Ovary (tissue), 7 donors: ENCODE measurements at regions not wholly inside any gene's neighbourhood (a gene's known extent, or its start where the extent isn't known, plus 50 kb on each side); places are given as distances from the start of the nearest gene placed in this dataset.

Source experiments
- DNase-seq, 5 donors: peaks; one replicate each; pipeline ENCODE4 v3.0.0-alpha.2; 2019 to 2020
- H3K27ac ChIP-seq, 2 donors: fragments of 200-600 bp; one replicate each; pipeline versions ENCODE4 v1.5.1 to v1.8.0; 2019 to 2022
- H3K27me3 ChIP-seq: fragments of 200-600 bp; one replicate; pipeline ENCODE4 v1.8.0; 2022
- H3K36me3 ChIP-seq: fragments of 200-600 bp; sonication (generic); one replicate; pipeline ENCODE4 v1.5.1; 2019
- H3K4me1 ChIP-seq: one replicate; pipeline ENCODE4 v1.8.1; 2013; ENCODE audit warnings: mild to moderate bottlenecking, moderate library complexity; ENCODE audit not compliant: insufficient read depth
- H3K4me3 ChIP-seq: fragments of 200-600 bp; sonication (generic); one replicate; pipeline ENCODE4 v1.5.1; 2017
- H3K9me3 ChIP-seq, 2 donors: fragments of 200-600 bp in 1 of 2; sonication (generic) in 1 of 2; one replicate each; pipeline versions ENCODE4 v1.5.1 to v1.8.1; 2013 to 2019; ENCODE audit warnings: mild to moderate bottlenecking in 1 of 2, moderate library complexity in 1 of 2
- EP300 ChIP-seq: sonication (generic); formaldehyde crosslinking; IDR thresholded peaks from one replicate; pipeline ENCODE4 v1.6.1; 2017; ENCODE audit warnings: antibody characterized with exemption
- POLR2A ChIP-seq: fragments of 450-650 bp; IDR thresholded peaks from one replicate; pipeline ENCODE4 v1.6.1; 2017; ENCODE audit warnings: antibody characterized with exemption, mild to moderate bottlenecking, moderate library complexity
- WGBS, 3 donors: extraction: QIAGEN DNeasy Blood & Tissue Kit in 1 of 3; methylation state at CpG; one replicate each; pipeline versions ENCODE4 v1.1.5 to v1.1.7; 2013 to 2017; 5-methylcytosine and 5-hydroxymethylcytosine counted together
- intact Hi-C, 4 donors: fragments of 100-400 bp; cut with DNase I; formaldehyde crosslinking; loops; one replicate each; pipeline versions ENCODE4 v1.11.0 to v1.15.1; 2022 to 2023
- TF ChIP-seq, protein P1 (sequence below), 3 donors: fragments of 450-650 bp in 2 of 3; fragments of 200-600 bp in 1 of 3; IDR thresholded peaks; one replicate each; pipeline versions ENCODE4 v1.5.1 to v1.8.0; 2016 to 2022; ENCODE audit warnings: antibody characterized with exemption in 3 of 3, mild to moderate bottlenecking in 1 of 3
- donor health status: DM: no; HTN: no; CAD: no; lungs with moderate emphysema.
- donor health status: DM: no; HTN: no; CAD: no.
- donor health status: Bipolar disorder and iron deficiency.
- donor health status: DM: no; HTN: no; CAD: no.
- donor health status: DM: yes; HTN: yes; CAD: no.

DNA sequence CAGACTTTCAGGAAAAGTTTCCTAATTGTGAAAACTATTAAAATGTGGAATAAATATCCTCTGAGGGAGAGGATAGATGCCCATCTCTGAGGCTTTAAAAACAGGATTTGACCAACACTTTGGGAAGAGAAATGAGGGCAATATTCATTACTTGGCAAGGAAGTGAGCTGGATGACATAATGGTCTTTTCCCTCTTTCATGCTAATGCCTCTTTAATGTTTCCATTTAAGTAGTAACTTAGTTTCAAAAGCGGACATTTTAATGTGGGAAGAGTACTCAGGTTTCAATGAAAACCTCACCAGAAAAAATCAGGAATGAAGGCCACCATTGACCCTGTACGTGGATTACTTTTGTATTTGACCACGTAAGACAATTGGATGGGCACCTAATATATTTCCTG lies 503.3 kb downstream of the ANKRD50 start:
- H3K4me1 ChIP-seq = no peaks in the 10 kb centered on the region
- H3K27me3 ChIP-seq = no peaks in the 10 kb centered on the region
- DNase-seq = no peak
- H3K4me3 ChIP-seq = no peak overlapping the region
- H3K9me3 ChIP-seq = no peaks in the 10 kb centered on the region
- H3K27ac ChIP-seq = no peak overlapping the region
- 93 to 96% (median 95%) methylated on average over 3 of the region's 3 CpGs for WGBS, 3 donors
- TF ChIP-seq, protein P1, sequence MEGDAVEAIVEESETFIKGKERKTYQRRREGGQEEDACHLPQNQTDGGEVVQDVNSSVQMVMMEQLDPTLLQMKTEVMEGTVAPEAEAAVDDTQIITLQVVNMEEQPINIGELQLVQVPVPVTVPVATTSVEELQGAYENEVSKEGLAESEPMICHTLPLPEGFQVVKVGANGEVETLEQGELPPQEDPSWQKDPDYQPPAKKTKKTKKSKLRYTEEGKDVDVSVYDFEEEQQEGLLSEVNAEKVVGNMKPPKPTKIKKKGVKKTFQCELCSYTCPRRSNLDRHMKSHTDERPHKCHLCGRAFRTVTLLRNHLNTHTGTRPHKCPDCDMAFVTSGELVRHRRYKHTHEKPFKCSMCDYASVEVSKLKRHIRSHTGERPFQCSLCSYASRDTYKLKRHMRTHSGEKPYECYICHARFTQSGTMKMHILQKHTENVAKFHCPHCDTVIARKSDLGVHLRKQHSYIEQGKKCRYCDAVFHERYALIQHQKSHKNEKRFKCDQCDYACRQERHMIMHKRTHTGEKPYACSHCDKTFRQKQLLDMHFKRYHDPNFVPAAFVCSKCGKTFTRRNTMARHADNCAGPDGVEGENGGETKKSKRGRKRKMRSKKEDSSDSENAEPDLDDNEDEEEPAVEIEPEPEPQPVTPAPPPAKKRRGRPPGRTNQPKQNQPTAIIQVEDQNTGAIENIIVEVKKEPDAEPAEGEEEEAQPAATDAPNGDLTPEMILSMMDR (IDR thresholded peaks at IDR 0.05) = no peak
- no peak for TF ChIP-seq EP300
- no peak for TF ChIP-seq POLR2A
- intact Hi-C loops = no loop called here
- H3K36me3 ChIP-seq = no peaks in the 10 kb centered on the region

- Histone ChIP-seq H3K4me3 (no peak overlapping the region), H3K9me3 (no peaks in the 10 kb centered on the region), H3K36me3 (no peaks in the 10 kb centered on the region), H3K27ac (no peak overlapping the region), H3K27me3 (no peaks in the 10 kb centered on the region), H3K4me1 (no peaks in the 10 kb centered on the region)
- no peak for DNase-seq
- TF ChIP-seq POLR2A = no peak
- TF ChIP-seq, protein P1 (IDR thresholded peaks at IDR 0.05) = no peak
- no peak for TF ChIP-seq EP300
- 82 to 90% (median 84%) methylated on average over 2 of the region's 2 CpGs for WGBS, 3 donors
- intact Hi-C loops = no loop called here
Measured at GRCh38 chr4:124209626-124210025, 502.9 kb downstream of the ANKRD50 start.

- no peaks in the 10 kb centered on the region for H3K27me3 ChIP-seq
- WGBS, 3 donors = 85 to 95% (median 94%) methylated on average over 2 of the region's 2 CpGs
- H3K4me1 ChIP-seq = no peaks in the 10 kb centered on the region
- intact Hi-C loops = no loop called here
- H3K27ac ChIP-seq = no peak overlapping the region
- no peaks in the 10 kb centered on the region for H3K9me3 ChIP-seq
- no peak overlapping the region for H3K4me3 ChIP-seq
- DNase-seq = no peak
- TF ChIP-seq POLR2A = no peak
- TF ChIP-seq, protein P1 (IDR thresholded peaks at IDR 0.05) = no peak
- no peak for TF ChIP-seq EP300
- H3K36me3 ChIP-seq = no peaks in the 10 kb centered on the region
Measured at GRCh38 chr4:124210746-124211145, 501.8 kb downstream of the ANKRD50 start.

DNA sequence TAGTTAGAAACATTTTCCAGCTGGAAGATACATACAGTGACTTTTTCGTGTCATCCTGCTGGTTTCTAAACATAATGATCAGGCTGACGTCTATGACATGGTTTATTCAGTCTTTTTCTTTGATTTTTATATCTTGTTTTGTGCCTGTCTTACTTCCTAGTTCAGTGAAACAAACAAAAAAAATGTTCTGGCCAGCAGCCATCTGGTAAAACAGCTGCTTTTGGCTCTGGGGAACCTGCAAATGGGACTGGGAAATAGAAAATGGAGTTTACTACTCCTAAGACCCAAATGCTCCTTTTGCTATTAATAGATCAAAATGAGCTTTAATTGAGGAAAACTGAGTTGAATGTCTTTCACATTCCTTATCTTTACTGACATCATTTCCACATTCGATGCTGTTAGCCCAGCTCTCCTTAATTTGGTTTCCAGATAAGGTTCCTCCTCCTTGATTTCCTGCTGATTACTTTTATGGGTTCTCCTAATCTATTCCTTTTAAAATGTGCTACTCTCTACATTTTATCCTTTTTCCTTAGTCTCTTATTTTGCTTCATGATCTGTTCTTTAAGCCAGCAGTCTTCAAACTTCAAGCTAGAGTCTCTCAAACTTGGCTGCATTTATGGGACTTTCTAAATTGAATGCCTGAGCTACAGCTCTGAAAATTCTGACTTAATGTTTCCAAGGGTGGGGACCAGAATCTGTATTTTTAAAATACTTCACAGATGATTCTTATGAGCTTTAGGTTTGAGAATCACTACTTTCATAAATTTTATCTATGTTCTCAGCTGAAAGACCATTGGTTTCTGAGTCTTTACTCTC lies 499.5 kb downstream of the ANKRD50 start:
- WGBS, 3 donors = 13 to 15% (median 14%) methylated on average over 3 of the region's 3 CpGs
- intact Hi-C loops = no loop called here
- peak in 1 of 5 donors; percentile 27 for DNase-seq
- H3K36me3 ChIP-seq = no peaks in the 10 kb centered on the region
- H3K4me3 ChIP-seq = no peak overlapping the region
- H3K9me3 ChIP-seq = no peaks in the 10 kb centered on the region
- H3K27ac ChIP-seq = no peak overlapping the region
- no peaks in the 10 kb centered on the region for H3K4me1 ChIP-seq
- H3K27me3 ChIP-seq = no peaks in the 10 kb centered on the region
- TF ChIP-seq, protein P1 (IDR thresholded peaks at IDR 0.05) = no peak
- TF ChIP-seq EP300 (no peak), POLR2A (no peak)
